NB4 (cell line): ENCODE measurements at regions not wholly inside any gene's neighbourhood (a gene's known extent, or its start where the extent isn't known, plus 50 kb on each side); places are given as distances from the start of the nearest gene placed in this dataset.

Source experiments
- CTCF ChIP-seq: IDR thresholded peaks from one replicate; pipeline ENCODE4 v1.5.1; 2012; ENCODE audit warnings: low read depth, low read length
- POLR2A ChIP-seq: IDR thresholded peaks from 2 replicates; pipeline ENCODE4 v1.6.1; 2011; ENCODE audit warnings: mild to moderate bottlenecking; ENCODE audit not compliant: insufficient read length; ENCODE audit errors: extremely low read depth

GRCh38 chr12:87344699-87345098 lies 684.5 kb downstream of the C12orf50 start:
- TF ChIP-seq POLR2A (no peak), CTCF (no peak)
